OCI-LY3 (cell line): ENCODE measurements at regions not wholly inside any gene's neighbourhood (a gene's known extent, or its start where the extent isn't known, plus 50 kb on each side); places are given as distances from the start of the nearest gene placed in this dataset.

ENCODE experiments used
- EZH2phosphoT487 ChIP-seq: fragments of 200-600 bp; shearing (Covaris generic); IDR thresholded peaks from 2 replicates; pipeline ENCODE4 v1.6.1; 2018; ENCODE audit warnings: antibody characterized with exemption, mixed run types, low read depth
- TF ChIP-seq, protein P1 (sequence below): fragments of 200-600, 300-600 bp; sonication (generic); IDR thresholded peaks from 2 replicates; pipeline ENCODE4 v1.5.1; 2014; ENCODE audit warnings: antibody characterized with exemption, low read length, low read depth

DNA sequence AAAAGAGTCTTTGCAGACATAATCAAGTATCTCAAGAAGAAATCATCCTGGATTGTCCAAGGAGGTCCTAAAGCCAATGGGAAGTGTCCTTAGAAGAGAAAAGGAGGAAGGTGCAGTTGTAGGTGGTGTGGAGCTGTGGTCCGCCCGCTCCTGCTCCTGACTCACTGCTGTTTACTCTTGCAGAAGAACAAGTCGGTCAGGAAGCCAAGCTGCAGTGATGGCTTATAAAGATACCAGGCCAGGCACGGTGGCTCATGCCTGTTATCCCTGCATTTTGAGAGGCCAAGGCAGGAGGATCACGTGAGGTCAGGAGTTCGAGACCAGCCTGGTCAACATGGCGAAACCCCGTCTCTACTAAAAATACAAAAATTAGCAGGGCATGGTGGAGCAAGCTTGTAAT lies 66.4 kb upstream of the ATP6AP2 start:
- TF ChIP-seq, protein P1, sequence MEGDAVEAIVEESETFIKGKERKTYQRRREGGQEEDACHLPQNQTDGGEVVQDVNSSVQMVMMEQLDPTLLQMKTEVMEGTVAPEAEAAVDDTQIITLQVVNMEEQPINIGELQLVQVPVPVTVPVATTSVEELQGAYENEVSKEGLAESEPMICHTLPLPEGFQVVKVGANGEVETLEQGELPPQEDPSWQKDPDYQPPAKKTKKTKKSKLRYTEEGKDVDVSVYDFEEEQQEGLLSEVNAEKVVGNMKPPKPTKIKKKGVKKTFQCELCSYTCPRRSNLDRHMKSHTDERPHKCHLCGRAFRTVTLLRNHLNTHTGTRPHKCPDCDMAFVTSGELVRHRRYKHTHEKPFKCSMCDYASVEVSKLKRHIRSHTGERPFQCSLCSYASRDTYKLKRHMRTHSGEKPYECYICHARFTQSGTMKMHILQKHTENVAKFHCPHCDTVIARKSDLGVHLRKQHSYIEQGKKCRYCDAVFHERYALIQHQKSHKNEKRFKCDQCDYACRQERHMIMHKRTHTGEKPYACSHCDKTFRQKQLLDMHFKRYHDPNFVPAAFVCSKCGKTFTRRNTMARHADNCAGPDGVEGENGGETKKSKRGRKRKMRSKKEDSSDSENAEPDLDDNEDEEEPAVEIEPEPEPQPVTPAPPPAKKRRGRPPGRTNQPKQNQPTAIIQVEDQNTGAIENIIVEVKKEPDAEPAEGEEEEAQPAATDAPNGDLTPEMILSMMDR: no peak
- TF ChIP-seq EZH2phosphoT487: no peak
